Mammary epithelial cell (primary cell): ENCODE measurements at regions not wholly inside any gene's neighbourhood (a gene's known extent, or its start where the extent isn't known, plus 50 kb on each side); places are given as distances from the start of the nearest gene placed in this dataset.

Experiments used
- EZH2 ChIP-seq: IDR thresholded peaks from 2 replicates; pipeline ENCODE4 v1.6.1; 2012; ENCODE audit warnings: low read length, inconsistent platforms, borderline replicate concordance
- TF ChIP-seq, protein P1 (sequence below), 2 donors: IDR thresholded peaks in 1 of 2; conservative IDR thresholded peaks in 1 of 2; 2 replicates each; pipeline ENCODE4 v1.5.1; 2011 to 2012; ENCODE audit warnings: inconsistent platforms in 2 of 2, low read length in 2 of 2, mild to moderate bottlenecking in 2 of 2, control low read depth in 1 of 2, low read depth in 1 of 2; ENCODE audit not compliant: insufficient read depth in 1 of 2; ENCODE audit errors: extremely low read depth in 1 of 2

DNA sequence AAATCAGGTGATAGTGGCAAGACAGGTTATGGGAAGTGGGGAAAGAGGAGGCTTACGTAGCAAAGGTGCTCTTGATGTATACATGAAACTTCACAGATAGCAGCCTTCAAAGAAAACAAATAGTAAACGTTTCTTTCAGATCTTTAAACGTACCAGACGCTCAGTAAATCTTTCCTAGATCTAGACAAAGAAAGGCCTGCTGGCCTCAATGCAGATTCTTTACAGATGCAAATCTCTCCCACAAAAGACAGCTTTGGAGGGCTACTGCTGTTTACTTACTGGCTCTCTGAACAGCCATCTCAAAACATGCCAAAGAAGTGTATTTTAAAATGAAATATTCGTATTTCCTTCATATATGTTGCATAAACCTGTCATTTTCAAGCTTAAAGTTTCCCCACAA lies 1279.9 kb upstream of the NRXN1 start:
- TF ChIP-seq, protein P1, sequence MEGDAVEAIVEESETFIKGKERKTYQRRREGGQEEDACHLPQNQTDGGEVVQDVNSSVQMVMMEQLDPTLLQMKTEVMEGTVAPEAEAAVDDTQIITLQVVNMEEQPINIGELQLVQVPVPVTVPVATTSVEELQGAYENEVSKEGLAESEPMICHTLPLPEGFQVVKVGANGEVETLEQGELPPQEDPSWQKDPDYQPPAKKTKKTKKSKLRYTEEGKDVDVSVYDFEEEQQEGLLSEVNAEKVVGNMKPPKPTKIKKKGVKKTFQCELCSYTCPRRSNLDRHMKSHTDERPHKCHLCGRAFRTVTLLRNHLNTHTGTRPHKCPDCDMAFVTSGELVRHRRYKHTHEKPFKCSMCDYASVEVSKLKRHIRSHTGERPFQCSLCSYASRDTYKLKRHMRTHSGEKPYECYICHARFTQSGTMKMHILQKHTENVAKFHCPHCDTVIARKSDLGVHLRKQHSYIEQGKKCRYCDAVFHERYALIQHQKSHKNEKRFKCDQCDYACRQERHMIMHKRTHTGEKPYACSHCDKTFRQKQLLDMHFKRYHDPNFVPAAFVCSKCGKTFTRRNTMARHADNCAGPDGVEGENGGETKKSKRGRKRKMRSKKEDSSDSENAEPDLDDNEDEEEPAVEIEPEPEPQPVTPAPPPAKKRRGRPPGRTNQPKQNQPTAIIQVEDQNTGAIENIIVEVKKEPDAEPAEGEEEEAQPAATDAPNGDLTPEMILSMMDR (conservative IDR thresholded peaks at IDR 0.05 in 1 of 2, IDR thresholded peaks at IDR 0.05 in 1 of 2; ENCODE audit: extremely low read depth in 1 of 2, insufficient read depth in 1 of 2, low read depth in 1 of 2, low read length in 2 of 2), result no peak
- no peak for TF ChIP-seq EZH2
